ENCODE measurements at regions not wholly inside any gene's neighbourhood (a gene's known extent, or its start where the extent isn't known, plus 50 kb on each side); places are given as distances from the start of the nearest gene placed in this dataset.

DNA sequence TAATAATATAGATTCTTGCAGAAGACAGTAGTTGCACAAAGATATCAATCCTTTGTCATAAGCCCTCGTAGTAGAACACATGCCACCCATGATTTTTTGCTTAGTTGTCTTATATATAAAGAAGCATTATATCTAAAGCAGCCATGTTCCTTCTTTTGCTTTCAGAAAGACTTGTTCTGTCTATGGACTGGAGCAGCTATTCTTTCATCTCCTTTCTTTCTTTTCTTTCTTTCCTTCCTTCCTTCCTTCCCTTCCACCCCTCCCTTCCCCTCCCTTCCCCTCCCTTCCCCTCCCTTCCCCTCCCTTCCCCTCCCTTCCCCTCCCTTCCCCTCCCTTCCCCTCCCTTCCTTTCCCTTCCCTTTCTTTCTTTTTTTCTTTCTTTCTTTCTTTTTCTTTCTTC is 104.0 kb upstream of the HS3ST4 start:
- no peak overlapping the region for H3K4me3 ChIP-seq (ENCODE audit: low read depth, low read length)
- TF ChIP-seq, protein P1, sequence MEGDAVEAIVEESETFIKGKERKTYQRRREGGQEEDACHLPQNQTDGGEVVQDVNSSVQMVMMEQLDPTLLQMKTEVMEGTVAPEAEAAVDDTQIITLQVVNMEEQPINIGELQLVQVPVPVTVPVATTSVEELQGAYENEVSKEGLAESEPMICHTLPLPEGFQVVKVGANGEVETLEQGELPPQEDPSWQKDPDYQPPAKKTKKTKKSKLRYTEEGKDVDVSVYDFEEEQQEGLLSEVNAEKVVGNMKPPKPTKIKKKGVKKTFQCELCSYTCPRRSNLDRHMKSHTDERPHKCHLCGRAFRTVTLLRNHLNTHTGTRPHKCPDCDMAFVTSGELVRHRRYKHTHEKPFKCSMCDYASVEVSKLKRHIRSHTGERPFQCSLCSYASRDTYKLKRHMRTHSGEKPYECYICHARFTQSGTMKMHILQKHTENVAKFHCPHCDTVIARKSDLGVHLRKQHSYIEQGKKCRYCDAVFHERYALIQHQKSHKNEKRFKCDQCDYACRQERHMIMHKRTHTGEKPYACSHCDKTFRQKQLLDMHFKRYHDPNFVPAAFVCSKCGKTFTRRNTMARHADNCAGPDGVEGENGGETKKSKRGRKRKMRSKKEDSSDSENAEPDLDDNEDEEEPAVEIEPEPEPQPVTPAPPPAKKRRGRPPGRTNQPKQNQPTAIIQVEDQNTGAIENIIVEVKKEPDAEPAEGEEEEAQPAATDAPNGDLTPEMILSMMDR (IDR thresholded peaks at IDR 0.05; ENCODE audit: low read depth, low read length): no peak
- CTCF ChIA-PET: interaction anchor here (0.6 kb wide), 1 partner anchor 8 kb away, joined by 4 read pairs; no protein-coding TSS in a partner anchor
- no peaks in the 10 kb centered on the region for H3K27me3 ChIP-seq (ENCODE audit: control insufficient read depth, insufficient read depth, low read length)
- POLR2A ChIA-PET: no interaction called here
- H3K27ac ChIP-seq (ENCODE audit: low read depth, low read length): no peak overlapping the region
- H3K9me3 ChIP-seq (ENCODE audit: control insufficient read depth, insufficient read depth, low read length): peaks cover 9% of the 10 kb centered on the region
- no peak for DNase-seq (ENCODE audit: low read depth, low spot score)

- ChIA-PET POLR2A (no interaction called here), CTCF (no interaction called here)
- Histone ChIP-seq H3K27me3 (ENCODE audit: control insufficient read depth, insufficient read depth, low read length) (no peaks in the 10 kb centered on the region), H3K4me3 (ENCODE audit: low read depth, low read length) (no peak overlapping the region), H3K9me3 (ENCODE audit: control insufficient read depth, insufficient read depth, low read length) (peaks cover 9% of the 10 kb centered on the region), H3K27ac (ENCODE audit: low read depth, low read length) (no peak overlapping the region)
- TF ChIP-seq, protein P1 (IDR thresholded peaks at IDR 0.05; ENCODE audit: low read depth, low read length): no peak
- DNase-seq (ENCODE audit: low read depth, low spot score): no peak
Measured at GRCh38 chr16:25586826-25587225, 104.9 kb upstream of the HS3ST4 start.

DNA sequence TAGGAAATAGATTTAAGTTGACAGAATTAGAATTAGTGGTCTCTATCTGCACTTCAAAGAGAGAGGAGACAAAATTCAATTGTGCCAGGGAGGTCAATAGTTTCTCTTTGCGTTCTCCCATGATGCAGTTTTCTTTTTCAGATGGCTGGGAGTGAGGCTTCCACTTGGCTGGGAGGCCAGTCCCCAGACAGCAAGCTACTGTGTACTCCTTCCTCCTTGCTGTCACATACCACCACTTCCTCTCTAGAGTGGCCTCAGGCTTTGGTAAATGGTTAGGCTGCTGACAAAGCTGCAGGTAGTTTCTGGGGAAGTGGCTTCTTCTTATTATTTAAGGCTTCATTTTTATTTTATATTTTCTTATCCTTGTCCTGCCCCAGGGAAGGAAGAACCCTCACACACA is 106.2 kb upstream of the HS3ST4 start:
- no peak for DNase-seq (ENCODE audit: low read depth, low spot score)
- Histone ChIP-seq H3K27ac (ENCODE audit: low read depth, low read length) (no peak overlapping the region), H3K9me3 (ENCODE audit: control insufficient read depth, insufficient read depth, low read length) (peaks cover 12% of the 10 kb centered on the region), H3K27me3 (ENCODE audit: control insufficient read depth, insufficient read depth, low read length) (no peaks in the 10 kb centered on the region), H3K4me3 (ENCODE audit: low read depth, low read length) (no peak overlapping the region)
- ChIA-PET POLR2A (no interaction called here), CTCF (no interaction called here)
- TF ChIP-seq, protein P1 (IDR thresholded peaks at IDR 0.05; ENCODE audit: low read depth, low read length): no peak

- no peak for DNase-seq (ENCODE audit: low read depth, low spot score)
- Histone ChIP-seq H3K27me3 (ENCODE audit: control insufficient read depth, insufficient read depth, low read length) (no peaks in the 10 kb centered on the region), H3K27ac (ENCODE audit: low read depth, low read length) (no peak overlapping the region), H3K9me3 (ENCODE audit: control insufficient read depth, insufficient read depth, low read length) (peaks cover 23% of the 10 kb centered on the region), H3K4me3 (ENCODE audit: low read depth, low read length) (no peak overlapping the region)
- TF ChIP-seq, protein P1 (IDR thresholded peaks at IDR 0.05; ENCODE audit: low read depth, low read length): no peak
- CTCF ChIA-PET: no interaction called here
- POLR2A ChIA-PET: no interaction called here
Measured at GRCh38 chr16:25580041-25580440, 111.7 kb upstream of the HS3ST4 start.

DNA sequence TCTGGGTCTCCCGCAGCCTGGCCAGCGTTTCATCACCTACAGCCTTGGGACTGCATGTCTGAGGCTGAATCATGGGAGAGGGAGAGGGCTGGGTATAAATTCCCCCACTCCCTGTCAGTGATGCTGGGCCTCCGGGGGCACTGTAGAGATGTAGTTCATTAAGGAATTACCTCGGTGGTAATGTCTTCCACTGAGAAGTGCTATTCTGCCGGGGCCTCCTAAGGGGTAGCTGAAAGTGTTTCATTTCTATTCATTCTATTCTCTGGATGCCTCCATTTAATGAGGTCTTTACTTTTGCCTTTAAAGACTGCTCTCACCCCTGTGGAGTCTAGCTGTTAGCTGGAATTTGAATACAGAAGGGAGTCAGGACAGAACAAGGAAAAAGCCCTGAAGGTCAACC is 116.4 kb upstream of the HS3ST4 start:
- no peak for DNase-seq (ENCODE audit: low read depth, low spot score)
- POLR2A ChIA-PET: no interaction called here
- Histone ChIP-seq H3K9me3 (ENCODE audit: control insufficient read depth, insufficient read depth, low read length) (peaks cover 26% of the 10 kb centered on the region), H3K27ac (ENCODE audit: low read depth, low read length) (no peak overlapping the region), H3K27me3 (ENCODE audit: control insufficient read depth, insufficient read depth, low read length) (no peaks in the 10 kb centered on the region), H3K4me3 (ENCODE audit: low read depth, low read length) (no peak overlapping the region)
- CTCF ChIA-PET: no interaction called here
- TF ChIP-seq, protein P1 (IDR thresholded peaks at IDR 0.05; ENCODE audit: low read depth, low read length): no peak

Data from AG04450 (cell line).